Stimulated activated naive CD8-positive, alpha-beta T cell treated with anti-CD3 and anti-CD28 coated beads, Interleukin-15, Interleukin-2, amounts not matched to agents 100 ng/mL and 50 ng/mL, for 24 hours (primary cell): ENCODE measurements at regions not wholly inside any gene's neighbourhood (a gene's known extent, or its start where the extent isn't known, plus 50 kb on each side); places are given as distances from the start of the nearest gene placed in this dataset.

Experiments
- H3K27ac Mint-ChIP-seq: one replicate; pipeline ENCODE4 v1.8.0; 2021; ENCODE audit warnings: mild to moderate bottlenecking, mixed read lengths
- H3K27me3 Mint-ChIP-seq: one replicate; pipeline ENCODE4 v1.8.0; 2021; ENCODE audit warnings: mixed read lengths
- H3K36me3 Mint-ChIP-seq: one replicate; pipeline ENCODE4 v1.8.0; 2021; ENCODE audit warnings: low read depth, mixed read lengths
- H3K4me1 Mint-ChIP-seq: one replicate; pipeline ENCODE4 v1.8.0; 2021; ENCODE audit warnings: low read depth, mixed read lengths
- H3K4me3 Mint-ChIP-seq: one replicate; pipeline ENCODE4 v1.8.0; 2021; ENCODE audit warnings: mild to moderate bottlenecking, mixed read lengths
- H3K9me3 Mint-ChIP-seq: one replicate; pipeline ENCODE4 v1.8.0; 2021; ENCODE audit warnings: mixed read lengths

GRCh38 chr7:21276471-21277035 is 151.3 kb upstream of the SP4 start:
- Mint-ChIP-seq H3K4me1 (no peaks in the 10 kb centered on the region), H3K4me3 (no peak overlapping the region), H3K36me3 (no peaks in the 10 kb centered on the region), H3K27me3 (no peaks in the 10 kb centered on the region), H3K27ac (no peak overlapping the region), H3K9me3 (no peaks in the 10 kb centered on the region)

GRCh38 chr7:21278944-21279343 is 148.9 kb upstream of the SP4 start:
- no peak overlapping the region for H3K27ac Mint-ChIP-seq
- H3K4me3 Mint-ChIP-seq = no peak overlapping the region
- H3K36me3 Mint-ChIP-seq = no peaks in the 10 kb centered on the region
- no peaks in the 10 kb centered on the region for H3K4me1 Mint-ChIP-seq
- no peaks in the 10 kb centered on the region for H3K27me3 Mint-ChIP-seq
- H3K9me3 Mint-ChIP-seq = no peaks in the 10 kb centered on the region

- Mint-ChIP-seq H3K36me3 (no peaks in the 10 kb centered on the region), H3K27ac (peak overlapping the region; percentile 0), H3K9me3 (no peaks in the 10 kb centered on the region), H3K4me3 (no peak overlapping the region), H3K27me3 (no peaks in the 10 kb centered on the region), H3K4me1 (no peaks in the 10 kb centered on the region)
Measured at GRCh38 chr7:21281193-21281592, 146.7 kb upstream of the SP4 start.

- Mint-ChIP-seq H3K27me3 (no peaks in the 10 kb centered on the region), H3K4me3 (no peak overlapping the region), H3K27ac (no peak overlapping the region), H3K4me1 (no peaks in the 10 kb centered on the region), H3K36me3 (no peaks in the 10 kb centered on the region), H3K9me3 (no peaks in the 10 kb centered on the region)
Measured at GRCh38 chr7:21293771-21294170, 134.1 kb upstream of the SP4 start.

- no peak overlapping the region for H3K27ac Mint-ChIP-seq
Measured at GRCh38 chr7:21299766-21300165, 128.1 kb upstream of the SP4 start.

GRCh38 chr7:21300692-21301091 is 127.2 kb upstream of the SP4 start:
- no peaks in the 10 kb centered on the region for H3K36me3 Mint-ChIP-seq
- no peaks in the 10 kb centered on the region for H3K9me3 Mint-ChIP-seq
- H3K4me3 Mint-ChIP-seq = no peak overlapping the region
- no peaks in the 10 kb centered on the region for H3K27me3 Mint-ChIP-seq
- no peak overlapping the region for H3K27ac Mint-ChIP-seq
- H3K4me1 Mint-ChIP-seq = peaks cover 12% of the 10 kb centered on the region

More at GRCh38 chr7:21299766-21300165, 128.1 kb upstream of the SP4 start:
- Mint-ChIP-seq H3K36me3 (no peaks in the 10 kb centered on the region), H3K9me3 (no peaks in the 10 kb centered on the region), H3K4me1 (peaks cover 3% of the 10 kb centered on the region), H3K27me3 (no peaks in the 10 kb centered on the region), H3K4me3 (no peak overlapping the region)

- peaks cover 26% of the 10 kb centered on the region for H3K4me1 Mint-ChIP-seq
- no peak overlapping the region for H3K27ac Mint-ChIP-seq
- H3K4me3 Mint-ChIP-seq = no peak overlapping the region
- H3K36me3 Mint-ChIP-seq = peaks cover 7% of the 10 kb centered on the region
- peaks cover 11% of the 10 kb centered on the region for H3K9me3 Mint-ChIP-seq
- H3K27me3 Mint-ChIP-seq = no peaks in the 10 kb centered on the region
Measured at GRCh38 chr7:21304808-21305375, 123.0 kb upstream of the SP4 start.

GRCh38 chr7:21305455-21306235 is 122.2 kb upstream of the SP4 start:
- no peak overlapping the region for H3K4me3 Mint-ChIP-seq
- H3K4me1 Mint-ChIP-seq = peaks cover 26% of the 10 kb centered on the region
- peaks cover 11% of the 10 kb centered on the region for H3K9me3 Mint-ChIP-seq
- H3K27me3 Mint-ChIP-seq = no peaks in the 10 kb centered on the region
- no peak overlapping the region for H3K27ac Mint-ChIP-seq
- peaks cover 7% of the 10 kb centered on the region for H3K36me3 Mint-ChIP-seq

- H3K4me1 Mint-ChIP-seq = no peaks in the 10 kb centered on the region
- peaks cover 4% of the 10 kb centered on the region for H3K36me3 Mint-ChIP-seq
- no peaks in the 10 kb centered on the region for H3K27me3 Mint-ChIP-seq
- H3K9me3 Mint-ChIP-seq = peaks cover 9% of the 10 kb centered on the region
- H3K27ac Mint-ChIP-seq = no peak overlapping the region
- H3K4me3 Mint-ChIP-seq = no peak overlapping the region
Measured at GRCh38 chr7:21314954-21315353, 112.9 kb upstream of the SP4 start.

- H3K4me1 Mint-ChIP-seq = no peaks in the 10 kb centered on the region
- no peaks in the 10 kb centered on the region for H3K9me3 Mint-ChIP-seq
- H3K36me3 Mint-ChIP-seq = no peaks in the 10 kb centered on the region
- H3K4me3 Mint-ChIP-seq = no peak overlapping the region
- H3K27ac Mint-ChIP-seq = no peak overlapping the region
- no peaks in the 10 kb centered on the region for H3K27me3 Mint-ChIP-seq
Measured at GRCh38 chr7:21317966-21318915, 109.6 kb upstream of the SP4 start.

GRCh38 chr7:21318916-21319270 is 109.0 kb upstream of the SP4 start:
- Mint-ChIP-seq H3K36me3 (no peaks in the 10 kb centered on the region), H3K27me3 (no peaks in the 10 kb centered on the region), H3K4me1 (no peaks in the 10 kb centered on the region), H3K9me3 (no peaks in the 10 kb centered on the region), H3K4me3 (no peak overlapping the region), H3K27ac (no peak overlapping the region)

- Mint-ChIP-seq H3K36me3 (no peaks in the 10 kb centered on the region), H3K27ac (no peak overlapping the region), H3K4me3 (no peak overlapping the region), H3K4me1 (no peaks in the 10 kb centered on the region), H3K27me3 (no peaks in the 10 kb centered on the region), H3K9me3 (no peaks in the 10 kb centered on the region)
Measured at GRCh38 chr7:21326241-21326640, 101.6 kb upstream of the SP4 start.

GRCh38 chr7:21326921-21327320 is 101.0 kb upstream of the SP4 start:
- H3K36me3 Mint-ChIP-seq = no peaks in the 10 kb centered on the region
- H3K27ac Mint-ChIP-seq = no peak overlapping the region
- H3K27me3 Mint-ChIP-seq = no peaks in the 10 kb centered on the region
- no peak overlapping the region for H3K4me3 Mint-ChIP-seq
- no peaks in the 10 kb centered on the region for H3K9me3 Mint-ChIP-seq
- H3K4me1 Mint-ChIP-seq = no peaks in the 10 kb centered on the region

GRCh38 chr7:21327422-21328409 is 100.2 kb upstream of the SP4 start:
- H3K27me3 Mint-ChIP-seq = no peaks in the 10 kb centered on the region
- no peaks in the 10 kb centered on the region for H3K4me1 Mint-ChIP-seq
- H3K36me3 Mint-ChIP-seq = no peaks in the 10 kb centered on the region
- H3K4me3 Mint-ChIP-seq = no peak overlapping the region
- no peak overlapping the region for H3K27ac Mint-ChIP-seq
- H3K9me3 Mint-ChIP-seq = no peaks in the 10 kb centered on the region
